ENCODE measurements at regions not wholly inside any gene's neighbourhood (a gene's known extent, or its start where the extent isn't known, plus 50 kb on each side); places are given as distances from the start of the nearest gene placed in this dataset.

DNA sequence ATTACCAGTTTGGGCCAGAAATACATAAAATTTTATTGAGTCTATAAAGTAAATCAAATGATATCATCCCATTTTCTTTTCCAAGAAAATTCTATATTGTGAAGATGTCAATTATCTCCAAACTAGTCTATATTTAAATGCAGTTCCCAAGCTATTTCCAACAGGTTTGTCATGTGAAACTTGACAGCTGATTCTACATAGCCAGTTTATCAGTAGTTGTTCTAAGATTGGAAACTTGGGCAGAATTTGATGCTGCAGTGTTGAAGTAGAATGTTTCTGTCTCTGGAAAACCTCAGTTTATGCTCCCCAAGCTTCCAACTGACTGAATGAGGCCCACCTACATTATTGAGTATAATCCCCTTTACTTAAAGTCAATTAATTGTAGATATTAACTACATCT, 994.1 kb downstream of the PCDH7 start (continued):
- TF ChIP-seq MAFK (IDR thresholded peaks at IDR 0.05; ENCODE audit: low read depth, low read length): no peak

DNA sequence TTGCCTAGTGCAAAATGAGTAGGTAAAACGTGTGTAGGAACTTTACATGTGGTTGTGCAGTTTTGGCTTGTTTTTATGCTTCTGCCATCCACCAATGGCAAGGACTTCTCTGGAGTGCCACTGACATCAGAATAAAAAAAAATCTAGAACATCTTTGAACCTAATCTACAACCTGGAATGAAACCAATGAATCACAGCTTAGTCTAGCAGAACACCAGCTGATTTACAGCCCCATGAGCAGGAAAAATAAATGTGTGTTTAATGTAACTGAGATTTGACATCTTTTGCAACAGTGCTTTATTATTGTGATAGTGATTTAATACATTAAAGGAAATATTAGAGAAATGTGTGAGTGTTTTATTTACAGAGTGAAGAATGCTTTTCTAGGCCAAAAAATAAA, 995.1 kb downstream of the PCDH7 start:
- Histone ChIP-seq H3K4ac (replicated peaks; ENCODE audit: insufficient read length, low read depth, low read length) (no peak overlapping the region), H3K4me1 (replicated peaks in 1 of 4; ENCODE audit: control insufficient read depth in 3 of 4, insufficient read depth in 4 of 4, low read length in 3 of 4) (no peaks in the 10 kb centered on the region), H4K5ac (ENCODE audit: insufficient read length, low read depth, low read length) (no peak overlapping the region), H2BK20ac (ENCODE audit: low read length) (no peak overlapping the region), H3K23ac (ENCODE audit: insufficient read length) (no peak overlapping the region), H4K91ac (replicated peaks; ENCODE audit: insufficient read length, low read length) (no peak overlapping the region), H3K4me2 (ENCODE audit: insufficient read depth in 1 of 2, low read depth in 2 of 2, low read length in 2 of 2) (no peak overlapping the region), H3K79me2 (ENCODE audit: control insufficient read depth in 1 of 2, insufficient read depth in 2 of 2, low read length in 2 of 2) (no peaks in the 10 kb centered on the region), H3K4me3 (ENCODE audit: extremely low read depth in 1 of 4, insufficient read depth in 2 of 4, low read depth in 3 of 4, low read length in 4 of 4) (no peak overlapping the region), H2BK5ac (ENCODE audit: low read depth, low read length) (no peak overlapping the region), H3K79me1 (ENCODE audit: low read depth, low read length) (no peaks in the 10 kb centered on the region), H3K18ac (ENCODE audit: extremely low read depth, low read length) (no peak overlapping the region), H3K27me3 (replicated peaks in 1 of 4; ENCODE audit: control insufficient read depth in 3 of 4, extremely low read depth in 1 of 4, insufficient read depth in 3 of 4, low read length in 3 of 4) (no peaks in the 10 kb centered on the region), H2BK12ac (ENCODE audit: low read depth, low read length) (no peak overlapping the region), H4K20me1 (replicated peaks in 1 of 2; ENCODE audit: control insufficient read depth in 1 of 2, insufficient read depth in 2 of 2, low read length in 2 of 2) (no peaks in the 10 kb centered on the region), H3K23me2 (ENCODE audit: low read depth, low read length) (no peaks in the 10 kb centered on the region), H3K56ac (replicated peaks; ENCODE audit: insufficient read length, low read depth, low read length) (no peak overlapping the region), H3K14ac (ENCODE audit: insufficient read length) (no peak overlapping the region), H4K8ac (ENCODE audit: extremely low read depth, insufficient read depth, low read length) (no peak overlapping the region), H3K9ac (replicated peaks in 1 of 4; ENCODE audit: extremely low read depth in 1 of 4, low read depth in 3 of 4, low read length in 3 of 4) (no peak overlapping the region), H3K36me3 (ENCODE audit: control insufficient read depth in 2 of 4, insufficient read depth in 4 of 4, low read length in 3 of 4) (no peaks in the 10 kb centered on the region), H3K27ac (ENCODE audit: low read depth, low read length) (no peak overlapping the region), H2AK5ac (ENCODE audit: low read depth, low read length) (no peak overlapping the region), H3K9me3 (ENCODE audit: insufficient read depth in 2 of 2, low read depth in 1 of 2, low read length in 1 of 2) (0 out of 4 replicates have a peak, but pooled peaks cover 0 to 3% of the 10 kb centered on the region in 2 experiments), H2BK120ac (replicated peaks; ENCODE audit: low read depth, low read length) (no peak overlapping the region), H2BK15ac (ENCODE audit: low read length) (no peak overlapping the region), H2AFZ (ENCODE audit: low read length) (no peak overlapping the region)
- WGBS, 2 experiments (ENCODE audit: extremely low coverage in 1 of 2, insufficient coverage in 1 of 2, insufficient read length in 1 of 2, insufficient replicate concordance in 2 of 2, low coverage in 1 of 2, low lambda C conversion rate in 2 of 2, missing lambda C conversion rate in 1 of 2): 46% methylated on average over 1 of the region's 1 CpG; no CpG with 5 or more reads in 1 of the 2 experiments
- ChIA-PET CTCF (ENCODE audit: partially characterized antibody) (no interaction called here), POLR2A (ENCODE audit: partially characterized antibody) (no interaction called here)
- FAIRE-seq: no peak
- DNase-seq (ENCODE audit: low read depth in 1 of 2, low spot score in 2 of 2): no peak
- TF ChIP-seq GABPA (IDR thresholded peaks at IDR 0.05; ENCODE audit: borderline replicate concordance, insufficient read depth, low read length) (no peak), KDM4A (IDR thresholded peaks at IDR 0.05; ENCODE audit: low read depth, low read length, severe bottlenecking) (no peak), JUND (IDR thresholded peaks at IDR 0.05; ENCODE audit: low read length) (no peak), RAD21 (IDR thresholded peaks at IDR 0.05 in 1 of 2, conservative IDR thresholded peaks at IDR 0.05 in 1 of 2; ENCODE audit: low read depth in 2 of 2, low read length in 2 of 2) (no peak), BACH1 (IDR thresholded peaks at IDR 0.05; ENCODE audit: low read length) (no peak), RNF2 (IDR thresholded peaks at IDR 0.05; ENCODE audit: borderline replicate concordance, low read depth, low read length, missing control alignments, poor library complexity, severe bottlenecking) (no peak), EZH2 (IDR thresholded peaks at IDR 0.05; ENCODE audit: low read depth, low read length, severe bottlenecking) (no peak), RXRA (IDR thresholded peaks at IDR 0.05; ENCODE audit: insufficient read depth, low read depth, low read length) (no peak), POU5F1 (IDR thresholded peaks at IDR 0.05; ENCODE audit: low read depth, low read length) (no peak), SUZ12 (IDR thresholded peaks at IDR 0.05; ENCODE audit: low read length) (no peak)
- TF ChIP-seq, protein P1, sequence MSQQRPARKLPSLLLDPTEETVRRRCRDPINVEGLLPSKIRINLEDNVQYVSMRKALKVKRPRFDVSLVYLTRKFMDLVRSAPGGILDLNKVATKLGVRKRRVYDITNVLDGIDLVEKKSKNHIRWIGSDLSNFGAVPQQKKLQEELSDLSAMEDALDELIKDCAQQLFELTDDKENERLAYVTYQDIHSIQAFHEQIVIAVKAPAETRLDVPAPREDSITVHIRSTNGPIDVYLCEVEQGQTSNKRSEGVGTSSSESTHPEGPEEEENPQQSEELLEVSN (IDR thresholded peaks at IDR 0.05): no peak
